ENCODE measurements at regions not wholly inside any gene's neighbourhood (a gene's known extent, or its start where the extent isn't known, plus 50 kb on each side); places are given as distances from the start of the nearest gene placed in this dataset.

- DNase-seq (ENCODE audit: low read depth), result no peak
- no peak overlapping the region for H3K4me3 ChIP-seq (ENCODE audit: low read length)
Measured at GRCh38 chr14:104392396-104393198, 187.0 kb upstream of the C14orf180 start.

DNA sequence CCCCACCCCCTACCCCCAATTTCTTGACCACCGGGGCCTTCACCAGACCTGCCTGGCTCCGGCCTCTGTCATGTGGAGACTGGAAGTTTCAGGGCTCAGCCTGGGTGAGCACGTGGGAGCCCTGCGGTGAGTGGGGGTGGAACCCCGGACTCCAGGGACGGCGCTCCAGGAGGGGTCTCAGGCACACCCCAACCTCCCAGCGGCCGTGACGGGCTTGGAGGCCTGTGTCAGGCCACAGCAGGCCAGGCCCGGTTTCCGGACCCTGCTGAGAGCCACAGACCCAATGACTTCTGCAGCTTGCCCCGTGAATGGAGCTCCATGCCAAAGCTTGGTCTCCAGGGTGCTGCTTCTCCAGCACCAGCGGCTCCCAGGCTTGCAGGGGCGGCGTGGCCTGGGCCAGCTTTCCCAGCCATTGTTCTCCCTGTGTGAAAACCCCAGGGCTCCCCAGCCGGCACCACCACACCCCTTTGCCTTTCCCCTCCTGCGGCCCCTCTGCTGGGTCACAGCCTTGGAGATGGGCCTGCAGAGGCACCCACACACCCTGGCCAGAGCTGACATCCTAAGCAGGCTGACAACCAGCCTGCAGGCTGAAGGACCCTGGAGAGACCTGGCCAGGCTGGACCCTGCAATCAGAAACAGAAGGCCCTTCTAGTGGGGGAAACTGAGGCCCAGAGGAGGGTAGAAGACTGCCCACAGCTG, 186.2 kb upstream of the C14orf180 start:
- DNase-seq (ENCODE audit: low read depth), result no peak
- no peak overlapping the region for H3K4me3 ChIP-seq (ENCODE audit: low read length)
- no peak for TF ChIP-seq CTCF (IDR thresholded peaks at IDR 0.05; ENCODE audit: insufficient read depth, low read depth, low read length, missing control alignments)

More at GRCh38 chr14:104392396-104393198, 187.0 kb upstream of the C14orf180 start:
- no peak for TF ChIP-seq CTCF (IDR thresholded peaks at IDR 0.05; ENCODE audit: insufficient read depth, low read depth, low read length, missing control alignments)

GRCh38 chr14:104393898-104394381, 185.6 kb upstream of the C14orf180 start:
- TF ChIP-seq CTCF (IDR thresholded peaks at IDR 0.05; ENCODE audit: insufficient read depth, low read depth, low read length, missing control alignments), result no peak
- no peak overlapping the region for H3K4me3 ChIP-seq (ENCODE audit: low read length)
- DNase-seq (ENCODE audit: low read depth), result no peak

DNA sequence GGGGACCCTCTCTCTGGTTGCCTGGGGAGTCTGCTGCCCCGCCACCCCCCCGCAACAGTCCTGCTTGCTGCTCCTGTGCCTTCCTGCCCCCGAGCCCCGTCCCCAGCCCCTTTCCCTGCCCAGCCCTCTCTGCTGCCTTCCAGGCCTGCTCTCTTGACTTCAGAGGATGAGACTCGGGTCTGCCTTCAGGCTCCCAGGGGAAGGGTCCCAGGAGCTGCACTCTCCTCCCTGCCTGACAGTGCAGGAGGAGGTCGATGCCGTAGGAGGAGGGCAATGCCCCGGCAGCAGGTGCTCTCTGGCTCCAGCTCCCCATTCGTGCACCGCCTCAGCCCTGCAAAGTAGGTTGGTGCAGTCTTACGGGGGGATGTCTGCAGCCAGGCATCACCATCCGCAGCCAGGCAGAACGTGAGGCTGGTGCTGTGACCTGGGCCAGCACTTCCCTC, 185.1 kb upstream of the C14orf180 start:
- H3K4me3 ChIP-seq (ENCODE audit: low read length), result no peak overlapping the region
- DNase-seq (ENCODE audit: low read depth), result no peak
- TF ChIP-seq CTCF (IDR thresholded peaks at IDR 0.05; ENCODE audit: insufficient read depth, low read depth, low read length, missing control alignments), result no peak

DNA sequence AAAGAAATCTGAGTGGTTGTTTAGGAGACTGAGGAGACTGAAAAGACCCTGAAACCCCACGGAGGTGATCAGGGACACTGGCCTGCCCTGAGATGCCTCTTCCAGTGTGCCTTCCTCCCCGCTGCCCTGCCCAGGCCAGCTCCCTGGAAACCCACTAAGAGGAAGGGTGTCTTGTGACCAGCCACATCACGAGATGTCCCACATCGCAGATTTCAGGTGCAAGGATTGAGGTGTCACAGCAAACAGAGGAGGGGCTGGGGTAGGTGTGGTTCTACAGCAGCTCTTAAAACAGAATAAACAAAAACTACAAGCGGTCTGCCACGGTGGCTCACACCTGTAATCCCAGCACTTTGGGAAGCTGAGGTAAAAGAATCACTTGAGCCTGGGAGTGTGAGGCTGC, 184.3 kb upstream of the C14orf180 start:
- H3K4me3 ChIP-seq (ENCODE audit: low read length), result no peak overlapping the region
- TF ChIP-seq CTCF (IDR thresholded peaks at IDR 0.05; ENCODE audit: insufficient read depth, low read depth, low read length, missing control alignments), result no peak
- DNase-seq (ENCODE audit: low read depth), result no peak

- H3K4me3 ChIP-seq (ENCODE audit: low read length), result no peak overlapping the region
- TF ChIP-seq CTCF (IDR thresholded peaks at IDR 0.05; ENCODE audit: insufficient read depth, low read depth, low read length, missing control alignments), result no peak
- no peak for DNase-seq (ENCODE audit: low read depth)
Measured at GRCh38 chr14:104395941-104396681, 183.5 kb upstream of the C14orf180 start.
